ENCODE measurements at regions not wholly inside any gene's neighbourhood (a gene's known extent, or its start where the extent isn't known, plus 50 kb on each side); places are given as distances from the start of the nearest gene placed in this dataset.

GRCh38 chr13:22428188-22428828, 752.5 kb upstream of the SGCG start:
- no peak for TF ChIP-seq CTCF (IDR thresholded peaks at IDR 0.05)
- TF ChIP-seq ZFX (IDR thresholded peaks at IDR 0.05; ENCODE audit: borderline replicate concordance) = no peak

Data from 22Rv1 (cell line).